GM21528 (cell line): ENCODE measurements at regions not wholly inside any gene's neighbourhood (a gene's known extent, or its start where the extent isn't known, plus 50 kb on each side); places are given as distances from the start of the nearest gene placed in this dataset.

ENCODE experiments used
- ATAC-seq: cut with Tn5 transposase; IDR thresholded peaks from one replicate; pipeline ENCODE4 v1.9.1; 2021; ENCODE audit warnings: mild to moderate bottlenecking, moderate library complexity; ENCODE audit not compliant: unreplicated experiment, low FRiP score

- no peak for ATAC-seq
These were observed 187.8 kb upstream of the LRFN5 start for GRCh38 chr14:41418851-41419250.

DNA sequence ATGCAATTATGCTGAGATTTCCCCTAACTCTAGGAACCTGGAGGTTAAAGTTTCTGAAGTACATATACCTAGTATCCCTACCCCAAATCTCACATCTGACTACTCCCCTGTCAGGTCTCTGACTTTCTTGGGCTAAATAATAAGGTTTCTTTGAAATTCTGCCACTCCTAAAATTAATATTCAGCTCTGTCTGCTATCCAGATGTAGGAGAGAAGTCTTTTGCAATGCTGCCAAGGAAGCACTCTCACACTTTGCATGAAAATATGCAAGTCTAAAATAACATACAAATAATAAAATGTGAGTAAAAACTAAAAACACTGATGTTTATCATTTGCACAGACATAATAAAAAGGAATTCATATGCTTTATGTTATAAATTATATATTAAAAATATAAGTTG is 196.9 kb upstream of the LRFN5 start:
- no peak for ATAC-seq

GRCh38 chr14:41404126-41404525 is 202.6 kb upstream of the LRFN5 start:
- ATAC-seq = no peak

- no peak for ATAC-seq
These were observed 203.3 kb upstream of the LRFN5 start for GRCh38 chr14:41403360-41403759.

- ATAC-seq = no peak
These were observed 208.8 kb upstream of the LRFN5 start for GRCh38 chr14:41397926-41398325.

DNA sequence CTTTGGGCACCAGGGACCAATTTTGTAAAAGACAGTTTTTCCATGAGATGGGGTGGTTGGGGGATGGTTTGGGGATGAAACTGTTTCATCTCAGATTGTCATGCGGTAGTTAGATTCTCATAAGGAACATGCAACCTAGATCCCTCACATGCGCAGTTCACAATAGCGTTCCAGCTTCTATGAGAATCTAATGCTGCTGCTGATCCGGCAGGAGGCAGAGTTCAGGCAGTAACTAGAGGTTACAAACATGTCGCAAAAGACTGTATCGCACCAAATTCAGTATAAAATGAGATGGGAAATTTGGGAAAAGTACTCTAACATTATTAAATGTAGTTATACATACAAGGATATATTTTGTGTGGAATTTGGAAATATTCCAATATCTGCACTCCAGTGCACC is 213.2 kb upstream of the LRFN5 start:
- no peak for ATAC-seq

DNA sequence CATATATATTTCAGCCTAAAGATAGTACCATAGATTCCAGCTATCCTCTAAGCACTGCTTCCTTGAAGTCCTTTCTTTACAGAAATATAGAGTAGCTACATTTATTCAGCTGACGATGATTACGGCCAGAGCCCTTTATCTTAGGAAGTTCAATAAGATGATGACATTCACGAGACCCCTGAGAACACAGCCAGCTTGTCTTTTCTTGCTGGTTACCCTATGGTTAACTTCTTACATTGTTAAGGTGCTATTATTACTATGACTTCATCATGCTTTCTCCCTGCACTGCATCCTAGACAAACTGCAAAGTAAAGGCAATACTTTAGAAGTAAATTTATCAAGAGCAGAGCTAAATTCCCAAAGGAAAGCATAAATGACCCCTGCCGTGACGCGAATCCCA is 214.4 kb upstream of the LRFN5 start:
- no peak for ATAC-seq

GRCh38 chr14:41389355-41389754 is 217.3 kb upstream of the LRFN5 start:
- ATAC-seq = no peak

DNA sequence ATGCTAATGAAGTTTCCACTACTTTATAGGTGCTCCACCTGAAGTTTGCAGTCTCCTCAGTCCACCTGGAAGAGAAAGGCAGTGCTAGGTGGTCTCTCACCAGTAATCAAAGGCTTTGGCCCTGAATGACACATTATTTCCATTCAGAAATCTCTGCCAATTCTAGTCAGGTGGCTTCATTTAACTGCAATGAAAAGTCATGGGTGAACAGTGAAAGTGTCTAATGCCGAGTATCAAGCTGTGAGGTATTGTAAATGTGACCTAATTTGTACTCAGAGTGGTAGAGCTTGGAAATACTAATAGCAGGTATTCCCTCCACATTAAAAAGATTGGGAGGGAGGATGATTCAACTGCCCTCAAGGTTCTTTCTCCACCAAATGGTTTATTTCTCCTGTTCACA is 220.9 kb upstream of the LRFN5 start:
- ATAC-seq = no peak

- no peak for ATAC-seq
These were observed 226.7 kb upstream of the LRFN5 start for GRCh38 chr14:41380017-41380416.

- ATAC-seq = no peak
These were observed 228.2 kb upstream of the LRFN5 start for GRCh38 chr14:41378526-41378925.

GRCh38 chr14:41377932-41378331 is 228.7 kb upstream of the LRFN5 start:
- no peak for ATAC-seq

DNA sequence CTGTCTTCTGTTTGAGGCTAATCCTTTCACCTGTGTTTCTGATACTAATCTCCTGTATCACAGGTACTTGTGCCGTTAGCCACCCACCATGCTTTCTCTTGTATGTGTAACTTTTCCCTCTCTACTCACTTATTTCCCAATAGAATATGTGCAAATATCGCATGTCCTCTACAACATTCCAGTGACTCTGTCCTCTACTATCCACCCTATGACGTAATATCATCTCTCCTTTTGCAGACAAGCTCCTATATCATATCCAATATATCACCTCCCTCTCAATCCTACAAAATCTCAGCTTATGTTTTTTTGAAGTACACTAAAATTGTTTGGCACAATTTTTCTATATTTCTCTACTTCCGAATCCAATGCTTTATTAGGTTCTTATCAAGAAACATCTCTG is 232.6 kb upstream of the LRFN5 start:
- no peak for ATAC-seq

DNA sequence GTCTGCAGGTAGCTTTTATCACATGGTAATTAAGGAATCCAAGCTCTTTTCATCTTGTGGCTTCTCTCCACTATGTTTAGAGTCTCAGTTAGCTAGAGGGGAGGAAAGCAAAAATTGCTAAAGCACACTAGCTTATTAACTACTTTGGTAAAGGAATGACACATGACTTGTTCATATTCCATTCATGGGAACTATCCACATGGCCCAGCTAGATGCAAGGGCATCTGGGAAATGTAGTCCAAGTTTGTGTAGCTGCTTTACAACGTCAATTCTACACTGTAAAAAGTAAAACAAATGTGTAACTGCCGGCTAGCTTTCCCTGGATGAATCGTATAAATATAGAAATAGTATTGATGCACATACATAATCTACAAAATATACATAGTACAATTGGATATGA is 244.5 kb upstream of the LRFN5 start:
- no peak for ATAC-seq

GRCh38 chr14:41360126-41360525 is 246.6 kb upstream of the LRFN5 start:
- no peak for ATAC-seq

DNA sequence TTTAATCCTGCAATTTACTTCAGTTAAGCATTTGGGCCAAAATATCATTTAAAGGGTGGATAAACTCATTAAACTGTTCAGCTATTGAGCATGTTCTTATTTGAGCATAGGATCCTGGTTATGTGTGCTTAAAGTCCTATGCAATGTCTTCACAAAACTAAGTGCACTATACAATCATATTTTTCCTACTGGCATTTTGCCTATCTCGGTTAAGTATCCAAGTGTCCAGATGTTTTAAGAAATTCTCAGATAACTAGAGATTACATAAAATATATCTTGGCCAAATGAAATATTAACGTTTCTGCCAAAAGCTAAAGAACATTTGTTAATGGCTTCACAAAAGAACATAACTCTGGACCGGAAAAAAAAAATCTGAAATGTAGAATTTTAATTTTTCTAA is 250.8 kb upstream of the LRFN5 start:
- no peak for ATAC-seq

DNA sequence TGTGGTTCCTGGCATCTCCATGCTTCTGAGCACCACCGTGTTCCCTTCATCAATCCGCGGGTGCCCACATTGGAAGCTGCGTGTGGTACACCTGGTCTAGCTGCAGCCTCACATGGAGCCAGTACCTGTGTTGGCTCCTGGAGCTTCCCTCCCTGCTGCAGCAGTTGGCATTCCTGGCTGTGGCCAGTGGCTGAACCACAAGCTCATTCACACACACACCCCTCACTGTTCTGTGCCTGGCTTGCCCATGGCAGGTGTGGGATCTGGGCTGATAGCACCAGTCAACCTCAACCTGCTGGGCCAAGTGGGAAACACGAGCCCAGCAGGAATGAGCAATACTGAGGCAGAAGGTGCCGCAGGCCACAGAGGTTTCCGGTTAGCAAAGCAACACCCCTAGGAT is 256.2 kb upstream of the LRFN5 start:
- ATAC-seq = no peak

DNA sequence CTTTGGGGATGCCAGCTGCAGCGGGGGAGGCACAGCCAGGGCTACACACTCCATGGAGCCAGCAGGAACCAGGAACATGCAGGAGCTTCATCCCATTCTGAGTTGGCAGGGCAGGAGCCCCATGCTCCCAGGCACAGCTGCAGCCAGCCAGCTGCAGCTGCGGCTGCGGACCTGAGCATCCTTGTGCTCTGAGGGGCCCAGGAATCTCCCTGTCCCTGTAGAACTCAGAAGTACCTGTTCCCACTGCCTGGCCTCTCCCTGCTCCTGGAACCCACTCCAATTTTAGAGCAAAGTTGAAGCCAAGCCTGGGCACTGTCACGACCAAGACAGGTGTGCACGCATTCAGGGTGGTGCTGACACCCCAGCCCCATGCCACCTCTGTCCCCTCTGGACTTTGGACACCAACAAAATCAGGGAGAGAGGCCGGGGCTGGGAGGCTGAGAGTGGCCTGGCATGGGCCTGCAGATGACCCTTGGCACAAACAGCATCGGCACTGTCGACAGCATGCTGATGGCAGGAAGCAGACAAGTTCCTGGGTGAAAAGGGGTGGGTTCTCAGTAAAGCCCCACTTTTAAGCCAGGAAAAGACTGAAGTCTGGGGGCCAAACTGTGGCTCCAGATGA is 257.3 kb upstream of the LRFN5 start:
- no peak for ATAC-seq

DNA sequence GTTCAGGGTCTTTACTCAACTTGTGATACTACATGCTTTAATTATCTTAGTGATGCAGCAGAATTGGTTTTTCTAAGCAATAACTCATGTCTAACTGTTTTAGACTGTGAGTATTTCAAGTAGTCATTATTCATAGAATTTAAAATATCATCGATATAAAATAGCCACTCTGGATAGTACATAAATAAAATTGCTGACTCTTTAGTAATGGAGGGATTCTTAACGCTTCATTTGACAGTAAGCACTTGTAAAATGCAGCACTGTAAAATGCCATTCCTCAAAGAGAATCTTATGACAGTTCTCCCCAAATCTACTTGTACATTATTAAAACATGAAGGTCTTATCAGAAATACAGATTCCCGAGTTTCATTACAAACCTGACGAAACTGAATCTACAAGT is 262.8 kb upstream of the LRFN5 start:
- ATAC-seq = no peak

- ATAC-seq = no peak
These were observed 293.5 kb upstream of the LRFN5 start for GRCh38 chr14:41313196-41313595.

GRCh38 chr14:41303506-41303905 is 303.2 kb upstream of the LRFN5 start:
- no peak for ATAC-seq

GRCh38 chr14:41302776-41303175 is 303.9 kb upstream of the LRFN5 start:
- no peak for ATAC-seq

DNA sequence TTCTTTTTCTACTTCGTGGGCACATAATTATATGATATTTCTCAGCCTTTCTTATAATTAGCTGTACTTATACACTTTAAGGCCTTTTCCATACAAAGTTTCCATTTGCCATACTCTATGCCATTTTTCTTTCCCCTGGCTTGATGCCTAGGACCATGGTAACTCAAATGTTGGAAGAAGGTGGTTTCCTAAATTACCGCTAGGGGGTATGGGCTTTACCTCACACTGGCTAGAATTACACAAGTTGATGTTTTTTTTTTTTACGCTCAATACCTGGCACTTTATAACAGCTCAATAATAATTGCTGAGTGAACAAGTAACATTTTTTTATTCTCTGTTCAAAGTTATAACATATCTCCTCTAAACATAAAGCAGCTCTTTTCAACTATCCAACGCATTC is 306.8 kb upstream of the LRFN5 start:
- ATAC-seq = no peak
